GM12864 (cell line): ENCODE measurements at regions not wholly inside any gene's neighbourhood (a gene's known extent, or its start where the extent isn't known, plus 50 kb on each side); places are given as distances from the start of the nearest gene placed in this dataset.

Experiments used
- DNase-seq: peaks from one replicate; pipeline ENCODE4 v3.0.0-alpha.2; 2011; ENCODE audit warnings: low read depth
- H3K4me3 ChIP-seq: 2 replicates; pipeline ENCODE4 v1.5.1; 2011; ENCODE audit warnings: mild to moderate bottlenecking, low read depth, low read length, control low read depth
- TF ChIP-seq, protein P1 (sequence below): IDR thresholded peaks from 2 replicates; pipeline ENCODE4 v1.5.1; 2011; ENCODE audit warnings: low read depth, mild to moderate bottlenecking, moderate library complexity, low read length, control low read depth, inconsistent platforms; ENCODE audit errors: missing control alignments

GRCh38 chr3:162541923-162542322 is 1045.3 kb downstream of the OTOL1 start:
- no peak overlapping the region for H3K4me3 ChIP-seq
- TF ChIP-seq, protein P1, sequence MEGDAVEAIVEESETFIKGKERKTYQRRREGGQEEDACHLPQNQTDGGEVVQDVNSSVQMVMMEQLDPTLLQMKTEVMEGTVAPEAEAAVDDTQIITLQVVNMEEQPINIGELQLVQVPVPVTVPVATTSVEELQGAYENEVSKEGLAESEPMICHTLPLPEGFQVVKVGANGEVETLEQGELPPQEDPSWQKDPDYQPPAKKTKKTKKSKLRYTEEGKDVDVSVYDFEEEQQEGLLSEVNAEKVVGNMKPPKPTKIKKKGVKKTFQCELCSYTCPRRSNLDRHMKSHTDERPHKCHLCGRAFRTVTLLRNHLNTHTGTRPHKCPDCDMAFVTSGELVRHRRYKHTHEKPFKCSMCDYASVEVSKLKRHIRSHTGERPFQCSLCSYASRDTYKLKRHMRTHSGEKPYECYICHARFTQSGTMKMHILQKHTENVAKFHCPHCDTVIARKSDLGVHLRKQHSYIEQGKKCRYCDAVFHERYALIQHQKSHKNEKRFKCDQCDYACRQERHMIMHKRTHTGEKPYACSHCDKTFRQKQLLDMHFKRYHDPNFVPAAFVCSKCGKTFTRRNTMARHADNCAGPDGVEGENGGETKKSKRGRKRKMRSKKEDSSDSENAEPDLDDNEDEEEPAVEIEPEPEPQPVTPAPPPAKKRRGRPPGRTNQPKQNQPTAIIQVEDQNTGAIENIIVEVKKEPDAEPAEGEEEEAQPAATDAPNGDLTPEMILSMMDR, result no peak
- DNase-seq, result no peak

GRCh38 chr3:162544246-162544645 is 1047.6 kb downstream of the OTOL1 start:
- TF ChIP-seq, protein P1, result no peak
- H3K4me3 ChIP-seq, result no peak overlapping the region
- DNase-seq, result no peak

- TF ChIP-seq, protein P1, result no peak
- no peak overlapping the region for H3K4me3 ChIP-seq
- DNase-seq, result no peak
Observed at GRCh38 chr3:162546910-162547309, 1050.3 kb downstream of the OTOL1 start.

DNA sequence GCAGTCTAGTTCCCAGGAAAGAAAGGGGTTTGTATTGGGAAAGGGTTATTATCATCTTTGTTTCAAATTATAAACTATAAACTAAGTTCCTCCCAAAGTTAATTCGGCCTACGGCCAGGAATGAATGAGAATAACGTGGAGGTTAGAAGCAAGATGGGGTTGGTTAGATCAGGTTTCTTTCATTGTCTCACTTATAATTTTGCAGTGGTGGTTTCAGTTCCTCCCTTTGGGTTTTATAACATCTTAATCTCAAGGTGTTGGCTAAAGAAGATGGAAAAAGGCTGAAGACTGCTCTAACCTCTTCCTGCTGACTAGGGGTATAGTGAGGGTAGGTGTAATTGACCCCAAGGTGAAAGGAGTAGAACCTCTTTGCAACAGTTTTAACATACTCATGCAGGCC is 1050.7 kb downstream of the OTOL1 start:
- TF ChIP-seq, protein P1, result no peak

GRCh38 chr3:162555761-162556160 is 1059.2 kb downstream of the OTOL1 start:
- DNase-seq, result no peak
- TF ChIP-seq, protein P1, result no peak
- H3K4me3 ChIP-seq, result no peak overlapping the region

More for the DNA sequence above, 1050.7 kb downstream of the OTOL1 start:
- DNase-seq, result no peak
- no peak overlapping the region for H3K4me3 ChIP-seq

DNA sequence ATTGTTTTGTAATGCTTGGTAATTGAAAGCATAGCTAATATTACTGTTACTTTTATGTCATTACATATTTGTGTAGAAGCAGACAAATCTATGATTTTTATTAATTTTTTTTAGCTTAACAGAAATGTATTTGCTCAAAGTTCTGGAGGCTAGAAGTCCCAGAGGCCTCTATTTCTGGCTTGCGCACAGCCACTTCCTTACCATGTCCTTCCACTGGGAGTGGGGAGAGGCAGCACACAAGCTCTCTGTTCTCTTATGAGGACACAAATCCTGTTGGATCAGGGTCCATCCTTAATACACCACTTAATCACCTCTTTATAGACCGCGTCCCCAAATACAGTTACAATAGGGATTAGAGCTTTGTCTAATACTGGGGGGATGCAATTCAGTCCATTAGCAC is 1061.4 kb downstream of the OTOL1 start:
- H3K4me3 ChIP-seq, result no peak overlapping the region

GRCh38 chr3:162568706-162569105 is 1072.1 kb downstream of the OTOL1 start:
- DNase-seq, result no peak
- no peak overlapping the region for H3K4me3 ChIP-seq
- TF ChIP-seq, protein P1, result no peak

More for the DNA sequence above, 1061.4 kb downstream of the OTOL1 start:
- TF ChIP-seq, protein P1, result no peak
- DNase-seq, result no peak
